ENCODE measurements at regions not wholly inside any gene's neighbourhood (a gene's known extent, or its start where the extent isn't known, plus 50 kb on each side); places are given as distances from the start of the nearest gene placed in this dataset.

- Mint-ChIP-seq H3K4me3 (no peak overlapping the region), H3K27ac (no peak overlapping the region), H3K9me3 (ENCODE audit: insufficient read depth) (no peaks in the 10 kb centered on the region), H3K4me1 (peaks cover 25% of the 10 kb centered on the region), H3K27me3 (peaks cover 12% of the 10 kb centered on the region)
- no peak overlapping the region for H3K9ac ChIP-seq (ENCODE audit: low read length)
- no peaks in the 10 kb centered on the region for H4K20me1 ChIP-seq (ENCODE audit: control insufficient read depth, insufficient read depth, low read length, poor library complexity, severe bottlenecking)
- TF ChIP-seq CTCF (IDR thresholded peaks at IDR 0.05) (no peak), EZH2 (IDR thresholded peaks at IDR 0.05; ENCODE audit: borderline replicate concordance, insufficient read depth, low read depth, low read length, poor library complexity, severe bottlenecking) (no peak)
- ChIA-PET CTCF (no interaction called here), POLR2A (no interaction called here)
- H3K27ac ChIP-seq (ENCODE audit: low read length in 2 of 2): no peak overlapping the region
- H3K9me3 ChIP-seq (ENCODE audit: control extremely low read depth in 1 of 3, control insufficient read depth in 2 of 3, insufficient read depth in 1 of 3, low read length in 2 of 3): peaks cover 0 to 3% (median 0%) of the 10 kb centered on the region in 3 donors
- H2AFZ ChIP-seq (ENCODE audit: insufficient read depth, low read depth, low read length, poor library complexity, severe bottlenecking): no peak overlapping the region
- no peaks in the 10 kb centered on the region for H3K36me3 ChIP-seq (replicated peaks in 1 of 2; ENCODE audit: control extremely low read depth in 1 of 2, control insufficient read depth in 1 of 2, extremely low read depth in 1 of 2, insufficient read depth in 2 of 2, low read length in 1 of 2)
- H3K4me1 ChIP-seq (ENCODE audit: control insufficient read depth in 2 of 2, insufficient read depth in 2 of 2, low read length in 2 of 2): peaks cover 9 to 20% of the 10 kb centered on the region in 2 donors
- no peak overlapping the region for H3K4me2 ChIP-seq (replicated peaks; ENCODE audit: low read depth, low read length, poor library complexity, severe bottlenecking)
- ATAC-seq (ENCODE audit: low read depth): no peak
- intact Hi-C loops (cut with micrococcal nuclease): no loop called here
- no peak overlapping the region for H3K4me3 ChIP-seq (ENCODE audit: control extremely low read depth in 1 of 5, extremely low read depth in 1 of 5, insufficient read depth in 1 of 5, low read depth in 2 of 5, low read length in 4 of 5)
- 81% methylated on average over 4 of the region's 7 CpGs for WGBS (ENCODE audit: insufficient coverage)
- no peak for DNase-seq
- peaks cover 0 to 8% (median 0%) of the 10 kb centered on the region in 4 experiments for H3K27me3 ChIP-seq (replicated peaks in 1 of 4; ENCODE audit: control extremely low read depth in 1 of 4, control insufficient read depth in 3 of 4, insufficient read depth in 4 of 4, low read length in 3 of 4)
- H3K79me2 ChIP-seq (ENCODE audit: control insufficient read depth, insufficient read depth, low read length): no peaks in the 10 kb centered on the region
These were observed 63.4 kb upstream of the GRIK3 start for GRCh38 chr1:37097731-37098130.

DNA sequence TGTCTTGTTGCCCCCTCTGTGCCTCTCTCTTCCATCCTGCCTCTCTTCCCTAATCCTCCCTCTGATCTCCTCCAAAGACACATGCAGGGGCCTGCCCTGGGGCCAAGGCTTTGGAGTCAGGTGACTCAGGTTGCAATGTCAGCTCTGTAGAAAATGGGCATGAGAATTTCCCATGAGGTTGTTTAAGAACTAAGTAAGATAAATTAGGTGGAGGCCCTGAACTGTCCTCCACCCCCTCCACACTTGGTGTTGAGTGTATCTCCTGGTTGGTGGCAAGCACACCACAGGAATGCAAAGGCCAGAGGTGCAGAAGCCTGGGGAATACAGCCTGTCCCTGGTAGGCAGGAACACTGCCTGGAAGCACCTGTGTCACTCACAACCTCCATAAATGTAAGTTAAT lies 63.9 kb upstream of the GRIK3 start:
- Histone ChIP-seq H3K9me3 (ENCODE audit: control extremely low read depth in 1 of 3, control insufficient read depth in 2 of 3, insufficient read depth in 1 of 3, low read length in 2 of 3) (peaks cover 0 to 3% (median 0%) of the 10 kb centered on the region in 3 donors), H3K27ac (ENCODE audit: low read length in 2 of 2) (no peak overlapping the region), H3K79me2 (ENCODE audit: control insufficient read depth, insufficient read depth, low read length) (no peaks in the 10 kb centered on the region), H4K20me1 (ENCODE audit: control insufficient read depth, insufficient read depth, low read length, poor library complexity, severe bottlenecking) (no peaks in the 10 kb centered on the region), H3K27me3 (replicated peaks in 1 of 4; ENCODE audit: control extremely low read depth in 1 of 4, control insufficient read depth in 3 of 4, insufficient read depth in 4 of 4, low read length in 3 of 4) (peaks cover 0 to 8% (median 0%) of the 10 kb centered on the region in 4 experiments), H3K36me3 (replicated peaks in 1 of 2; ENCODE audit: control extremely low read depth in 1 of 2, control insufficient read depth in 1 of 2, extremely low read depth in 1 of 2, insufficient read depth in 2 of 2, low read length in 1 of 2) (no peaks in the 10 kb centered on the region), H2AFZ (ENCODE audit: insufficient read depth, low read depth, low read length, poor library complexity, severe bottlenecking) (no peak overlapping the region), H3K4me3 (ENCODE audit: control extremely low read depth in 1 of 5, extremely low read depth in 1 of 5, insufficient read depth in 1 of 5, low read depth in 2 of 5, low read length in 4 of 5) (no peak overlapping the region), H3K9ac (ENCODE audit: low read length) (no peak overlapping the region), H3K4me2 (replicated peaks; ENCODE audit: low read depth, low read length, poor library complexity, severe bottlenecking) (no peak overlapping the region), H3K4me1 (ENCODE audit: control insufficient read depth in 2 of 2, insufficient read depth in 2 of 2, low read length in 2 of 2) (peaks cover 9 to 16% of the 10 kb centered on the region in 2 donors)
- Mint-ChIP-seq H3K4me1 (peaks cover 22% of the 10 kb centered on the region), H3K27ac (no peak overlapping the region), H3K27me3 (peaks cover 12% of the 10 kb centered on the region), H3K4me3 (no peak overlapping the region), H3K9me3 (ENCODE audit: insufficient read depth) (no peaks in the 10 kb centered on the region)
- intact Hi-C loops (cut with micrococcal nuclease): no loop called here
- POLR2A ChIA-PET: no interaction called here
- no peak for DNase-seq
- ATAC-seq (ENCODE audit: low read depth): no peak
- TF ChIP-seq CTCF (IDR thresholded peaks at IDR 0.05) (no peak), EZH2 (IDR thresholded peaks at IDR 0.05; ENCODE audit: borderline replicate concordance, insufficient read depth, low read depth, low read length, poor library complexity, severe bottlenecking) (no peak)
- CTCF ChIA-PET: no interaction called here
